Upper lobe of right lung (tissue), 1 donor: ENCODE measurements at regions not wholly inside any gene's neighbourhood (a gene's known extent, or its start where the extent isn't known, plus 50 kb on each side); places are given as distances from the start of the nearest gene placed in this dataset.
A peak's percentile ranks its signal among the peaks of the same experiment; 100 is the strongest.

ENCODE experiments used
- ATAC-seq: fragments of 200-7000 bp; cut with Tn5 transposase; one replicate; pipeline ENCODE4 v1.9.1; 2020; ENCODE audit warnings: mild to moderate bottlenecking, moderate library complexity
- DNase-seq: peaks from one replicate; pipeline ENCODE4 v3.0.0-alpha.2; 2020
- H3K27ac ChIP-seq: fragments of 200-600 bp; one replicate; pipeline ENCODE4 v1.8.0; 2022
- H3K27me3 ChIP-seq: fragments of 200-600 bp; one replicate; pipeline ENCODE4 v1.8.0; 2022; ENCODE audit warnings: mild to moderate bottlenecking
- H3K36me3 ChIP-seq: fragments of 200-600 bp; one replicate; pipeline ENCODE4 v1.8.0; 2022
- H3K4me1 ChIP-seq: fragments of 200-600 bp; one replicate; pipeline ENCODE4 v1.8.0; 2022
- H3K4me3 ChIP-seq: fragments of 200-600 bp; one replicate; pipeline ENCODE4 v1.8.0; 2022; ENCODE audit warnings: mild to moderate bottlenecking
- H3K9me3 ChIP-seq: fragments of 200-600 bp; one replicate; pipeline ENCODE4 v1.8.0; 2022
- CTCF ChIP-seq: fragments of 200-600 bp; IDR thresholded peaks from one replicate; pipeline ENCODE4 v1.8.0; 2022; ENCODE audit warnings: antibody characterized with exemption
- intact Hi-C: fragments of 100-400 bp; cut with DNase I; formaldehyde crosslinking; loops from one replicate; pipeline ENCODE4 v1.11.0; 2022
- donor health status: DM: no; HTN: yes; CAD: no; lungs with severe emphysema.

- no peak for TF ChIP-seq CTCF
- Histone ChIP-seq H3K27me3 (no peaks in the 10 kb centered on the region), H3K27ac (no peak overlapping the region), H3K4me1 (no peaks in the 10 kb centered on the region), H3K4me3 (no peak overlapping the region), H3K36me3 (no peaks in the 10 kb centered on the region), H3K9me3 (no peaks in the 10 kb centered on the region)
- intact Hi-C loops, result no loop called here
- DNase-seq, result no peak
- no peak for ATAC-seq
Observed at GRCh38 chr2:161039071-161039470, 121.2 kb upstream of the TANK start.

- no peaks in the 10 kb centered on the region for H3K27me3 ChIP-seq
- DNase-seq (no peak), ATAC-seq (no peak)
- H3K36me3 ChIP-seq, result no peaks in the 10 kb centered on the region
- no peaks in the 10 kb centered on the region for H3K9me3 ChIP-seq
- intact Hi-C loops, result no loop called here
- no peak for TF ChIP-seq CTCF
- H3K27ac ChIP-seq, result no peak overlapping the region
- H3K4me1 ChIP-seq, result no peaks in the 10 kb centered on the region
- no peak overlapping the region for H3K4me3 ChIP-seq
Observed at GRCh38 chr2:161041356-161041755, 118.9 kb upstream of the TANK start.

DNA sequence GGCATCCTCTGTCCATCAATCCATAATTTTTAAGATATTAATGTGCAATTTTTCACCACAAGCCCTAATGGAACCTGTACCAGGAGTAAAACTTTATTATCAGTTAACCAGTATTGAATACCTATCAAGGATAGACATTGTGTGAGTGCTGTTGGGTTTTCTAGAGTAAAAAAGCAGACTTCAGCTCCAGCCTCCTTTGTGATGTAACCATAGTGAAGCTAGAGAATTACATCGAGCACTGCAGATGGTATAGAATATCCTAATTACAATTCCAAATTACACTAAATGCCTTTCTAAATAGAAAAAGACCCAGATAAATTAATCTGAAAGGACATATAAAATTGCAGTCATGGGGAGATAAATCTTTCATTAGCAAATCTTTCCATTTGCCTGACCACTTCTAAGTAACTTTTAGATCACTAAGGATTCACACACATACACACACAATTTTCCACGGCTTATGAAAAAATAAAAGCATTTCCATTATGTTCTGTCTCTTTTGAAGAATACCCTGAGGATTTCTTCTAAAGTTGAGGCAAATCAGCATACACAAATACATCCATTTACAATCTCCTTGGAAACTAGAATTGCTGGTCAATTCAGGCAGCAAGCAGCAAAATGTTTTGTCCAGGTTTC lies 117.1 kb upstream of the TANK start:
- intact Hi-C loops, result no loop called here
- Histone ChIP-seq H3K27me3 (no peaks in the 10 kb centered on the region), H3K27ac (no peak overlapping the region), H3K9me3 (no peaks in the 10 kb centered on the region), H3K4me3 (no peak overlapping the region), H3K4me1 (no peaks in the 10 kb centered on the region), H3K36me3 (no peaks in the 10 kb centered on the region)
- ATAC-seq, result no peak
- no peak for DNase-seq
- no peak for TF ChIP-seq CTCF

- Histone ChIP-seq H3K4me1 (no peaks in the 10 kb centered on the region), H3K4me3 (no peak overlapping the region), H3K9me3 (no peaks in the 10 kb centered on the region), H3K27me3 (no peaks in the 10 kb centered on the region), H3K36me3 (no peaks in the 10 kb centered on the region), H3K27ac (peak overlapping the region; percentile 49)
- ATAC-seq (no peak), DNase-seq (no peak)
- intact Hi-C loops, result no loop called here
- no peak for TF ChIP-seq CTCF
Observed at GRCh38 chr2:161044095-161044865, 115.9 kb upstream of the TANK start.

DNA sequence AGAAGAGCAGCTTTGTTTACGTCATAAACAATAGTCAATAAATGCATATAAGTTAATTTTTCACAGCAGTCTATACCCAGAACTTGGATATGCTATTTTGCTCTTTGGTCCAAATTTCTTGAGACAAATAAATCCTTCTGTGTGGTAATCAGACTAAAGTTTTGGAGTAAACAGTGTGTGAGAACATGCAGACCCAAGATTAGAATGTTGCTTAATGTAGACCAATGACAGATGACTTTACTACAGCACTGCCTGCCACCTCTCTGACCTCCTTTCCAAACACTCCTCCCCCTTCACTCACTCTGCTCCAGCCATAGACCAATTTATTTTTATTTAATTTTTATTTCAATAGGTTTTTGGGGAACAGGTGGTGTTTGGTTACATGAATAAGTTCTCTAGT lies 115.3 kb upstream of the TANK start:
- H3K27ac ChIP-seq, result no peak overlapping the region
- ATAC-seq, result peak; percentile 58
- H3K27me3 ChIP-seq, result no peaks in the 10 kb centered on the region
- H3K4me3 ChIP-seq, result no peak overlapping the region
- H3K36me3 ChIP-seq, result no peaks in the 10 kb centered on the region
- intact Hi-C loops, result no loop called here
- no peaks in the 10 kb centered on the region for H3K9me3 ChIP-seq
- no peak for DNase-seq
- no peaks in the 10 kb centered on the region for H3K4me1 ChIP-seq
- no peak for TF ChIP-seq CTCF
